ENCODE measurements at regions not wholly inside any gene's neighbourhood (a gene's known extent, or its start where the extent isn't known, plus 50 kb on each side); places are given as distances from the start of the nearest gene placed in this dataset.

DNA sequence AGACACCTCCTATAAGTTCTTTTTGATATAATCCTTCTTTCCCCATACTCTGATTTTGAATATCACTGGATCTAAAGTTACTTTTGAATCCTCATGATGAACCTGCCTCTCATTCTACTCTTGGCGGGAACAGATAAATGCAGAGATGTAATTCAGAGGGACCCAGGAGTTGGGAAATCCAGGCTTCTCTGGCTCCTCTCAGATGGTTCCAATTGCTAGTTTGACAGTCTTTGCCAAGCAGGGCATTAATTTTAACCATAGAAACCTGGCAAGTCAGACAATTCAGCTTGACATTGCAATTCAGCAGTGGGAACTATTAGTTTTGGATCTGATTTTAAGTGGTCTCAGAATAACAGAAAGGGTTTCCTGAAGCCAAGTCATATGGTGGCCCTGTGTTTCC is 67.3 kb upstream of the KLF12 start:
- TF ChIP-seq, protein P1, sequence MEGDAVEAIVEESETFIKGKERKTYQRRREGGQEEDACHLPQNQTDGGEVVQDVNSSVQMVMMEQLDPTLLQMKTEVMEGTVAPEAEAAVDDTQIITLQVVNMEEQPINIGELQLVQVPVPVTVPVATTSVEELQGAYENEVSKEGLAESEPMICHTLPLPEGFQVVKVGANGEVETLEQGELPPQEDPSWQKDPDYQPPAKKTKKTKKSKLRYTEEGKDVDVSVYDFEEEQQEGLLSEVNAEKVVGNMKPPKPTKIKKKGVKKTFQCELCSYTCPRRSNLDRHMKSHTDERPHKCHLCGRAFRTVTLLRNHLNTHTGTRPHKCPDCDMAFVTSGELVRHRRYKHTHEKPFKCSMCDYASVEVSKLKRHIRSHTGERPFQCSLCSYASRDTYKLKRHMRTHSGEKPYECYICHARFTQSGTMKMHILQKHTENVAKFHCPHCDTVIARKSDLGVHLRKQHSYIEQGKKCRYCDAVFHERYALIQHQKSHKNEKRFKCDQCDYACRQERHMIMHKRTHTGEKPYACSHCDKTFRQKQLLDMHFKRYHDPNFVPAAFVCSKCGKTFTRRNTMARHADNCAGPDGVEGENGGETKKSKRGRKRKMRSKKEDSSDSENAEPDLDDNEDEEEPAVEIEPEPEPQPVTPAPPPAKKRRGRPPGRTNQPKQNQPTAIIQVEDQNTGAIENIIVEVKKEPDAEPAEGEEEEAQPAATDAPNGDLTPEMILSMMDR (IDR thresholded peaks at IDR 0.05): no peak
- TF ChIP-seq TCF7L2 (IDR thresholded peaks at IDR 0.05; ENCODE audit: low read depth, low read length): no peak

All from Panc1 (cell line).